ENCODE measurements at regions not wholly inside any gene's neighbourhood (a gene's known extent, or its start where the extent isn't known, plus 50 kb on each side); places are given as distances from the start of the nearest gene placed in this dataset.

- TF ChIP-seq CTCF (IDR thresholded peaks at IDR 0.05; ENCODE audit: low read length) (no peak), EZH2 (optimal IDR thresholded peaks at IDR 0.05; ENCODE audit: low read depth, low read length) (no peak), EZH2phosphoT487 (IDR thresholded peaks at IDR 0.05; ENCODE audit: low read length) (no peak)
Measured at GRCh38 chr20:60906555-60906954, 345.5 kb upstream of the CDH4 start.
